Stimulated activated naive CD8-positive, alpha-beta T cell treated with anti-CD3 and anti-CD28 coated beads, Interleukin-15, Interleukin-2, amounts not matched to agents 100 U/mL and 50 U/mL, for 24 hours (primary cell): ENCODE measurements at regions not wholly inside any gene's neighbourhood (a gene's known extent, or its start where the extent isn't known, plus 50 kb on each side); places are given as distances from the start of the nearest gene placed in this dataset.

Experiments
- ATAC-seq: fragments of 150-1000 bp; cut with Tn5 transposase; one replicate; pipeline ENCODE4 v1.10.0; 2021
- DNase-seq: peaks from one replicate; pipeline ENCODE4 v3.0.0; 2021

- ATAC-seq (no peak), DNase-seq (no peak)
These were observed 116.4 kb downstream of the IRS2 start for GRCh38 chr13:109669956-109670355.

GRCh38 chr13:109669234-109669612, 117.2 kb downstream of the IRS2 start:
- DNase-seq = no peak
- no peak for ATAC-seq

- DNase-seq (no peak), ATAC-seq (no peak)
These were observed 117.8 kb downstream of the IRS2 start for GRCh38 chr13:109668433-109669233.

GRCh38 chr13:109667807-109668291, 118.5 kb downstream of the IRS2 start:
- no peak for ATAC-seq
- DNase-seq = no peak

- DNase-seq = no peak
- no peak for ATAC-seq
These were observed 119.3 kb downstream of the IRS2 start for GRCh38 chr13:109667056-109667455.

- DNase-seq (no peak), ATAC-seq (no peak)
These were observed 119.7 kb downstream of the IRS2 start for GRCh38 chr13:109666656-109667055.

- DNase-seq (no peak), ATAC-seq (no peak)
These were observed 120.6 kb downstream of the IRS2 start for GRCh38 chr13:109665781-109666249.

GRCh38 chr13:109665240-109665639, 121.1 kb downstream of the IRS2 start:
- ATAC-seq (no peak), DNase-seq (no peak)

- DNase-seq = no peak
These were observed 129.0 kb downstream of the IRS2 start for GRCh38 chr13:109657395-109657794.

GRCh38 chr13:109656206-109656605, 130.2 kb downstream of the IRS2 start:
- no peak for ATAC-seq

More at GRCh38 chr13:109657395-109657794, 129.0 kb downstream of the IRS2 start:
- ATAC-seq = no peak

GRCh38 chr13:109655611-109656010, 130.8 kb downstream of the IRS2 start:
- no peak for DNase-seq
- ATAC-seq = no peak

More at GRCh38 chr13:109656206-109656605, 130.2 kb downstream of the IRS2 start:
- DNase-seq = no peak

GRCh38 chr13:109655206-109655600, 131.2 kb downstream of the IRS2 start:
- ATAC-seq (no peak), DNase-seq (no peak)

- no peak for ATAC-seq
- no peak for DNase-seq
These were observed 131.8 kb downstream of the IRS2 start for GRCh38 chr13:109654341-109655205.

GRCh38 chr13:109652531-109652930, 133.9 kb downstream of the IRS2 start:
- ATAC-seq (no peak), DNase-seq (no peak)

GRCh38 chr13:109651854-109652253, 134.5 kb downstream of the IRS2 start:
- DNase-seq = no peak
- no peak for ATAC-seq

- ATAC-seq (no peak), DNase-seq (no peak)
These were observed 135.1 kb downstream of the IRS2 start for GRCh38 chr13:109651311-109651710.

- DNase-seq = no peak
- ATAC-seq = no peak
These were observed 135.5 kb downstream of the IRS2 start for GRCh38 chr13:109650861-109651260.

GRCh38 chr13:109649713-109650112, 136.7 kb downstream of the IRS2 start:
- ATAC-seq (no peak), DNase-seq (no peak)

- no peak for DNase-seq
- no peak for ATAC-seq
These were observed 138.7 kb downstream of the IRS2 start for GRCh38 chr13:109647699-109648098.

- DNase-seq (no peak), ATAC-seq (no peak)
These were observed 139.3 kb downstream of the IRS2 start for GRCh38 chr13:109647053-109647452.

GRCh38 chr13:109646423-109646822, 140.0 kb downstream of the IRS2 start:
- ATAC-seq (no peak), DNase-seq (no peak)

- no peak for DNase-seq
- ATAC-seq = no peak
These were observed 140.6 kb downstream of the IRS2 start for GRCh38 chr13:109645831-109646230.

- ATAC-seq = no peak
- no peak for DNase-seq
These were observed 141.4 kb downstream of the IRS2 start for GRCh38 chr13:109644956-109645355.
